ENCODE measurements at regions not wholly inside any gene's neighbourhood (a gene's known extent, or its start where the extent isn't known, plus 50 kb on each side); places are given as distances from the start of the nearest gene placed in this dataset.

DNA sequence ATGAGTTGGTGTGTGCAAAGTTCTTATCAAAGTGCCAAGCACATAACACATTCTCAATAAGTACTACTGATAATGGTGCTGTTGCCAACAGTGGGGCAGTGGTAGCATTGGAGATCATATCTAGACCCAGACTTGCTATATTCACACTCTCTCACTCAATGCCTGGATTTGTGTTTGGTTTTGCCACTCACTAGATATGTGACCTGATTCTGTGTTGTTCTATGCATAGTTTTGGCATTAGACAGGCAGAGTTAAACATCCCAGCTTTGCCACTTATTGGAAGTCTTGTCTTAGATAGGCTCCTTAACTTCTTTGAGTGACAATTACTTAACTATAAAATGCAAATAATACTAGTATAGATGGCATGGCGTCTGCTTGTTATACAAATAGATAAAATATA is 642.6 kb upstream of the CCDC179 start:
- DNase-seq (ENCODE audit: low read depth), result no peak
- no peak overlapping the region for H3K4me3 ChIP-seq (ENCODE audit: low read depth, low read length)

DNA sequence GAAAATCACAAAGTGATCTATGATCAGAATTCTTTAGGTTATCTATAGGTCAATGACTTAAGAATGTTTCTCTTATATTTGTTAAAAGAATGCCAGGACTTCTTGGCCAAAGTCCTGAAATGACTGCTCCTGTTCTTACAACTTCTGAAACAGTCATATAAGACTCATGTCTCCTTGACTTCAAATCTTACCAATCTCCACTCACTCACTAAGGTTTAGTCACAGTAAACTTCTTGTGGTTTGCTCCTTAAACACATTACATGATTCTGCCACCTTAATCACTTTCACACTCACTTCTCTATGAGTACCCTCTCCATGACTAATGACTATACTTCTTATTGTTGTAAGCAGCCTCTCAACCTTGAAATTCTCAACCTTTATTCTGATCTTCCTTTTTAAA is 648.7 kb upstream of the CCDC179 start:
- TF ChIP-seq, protein P1, sequence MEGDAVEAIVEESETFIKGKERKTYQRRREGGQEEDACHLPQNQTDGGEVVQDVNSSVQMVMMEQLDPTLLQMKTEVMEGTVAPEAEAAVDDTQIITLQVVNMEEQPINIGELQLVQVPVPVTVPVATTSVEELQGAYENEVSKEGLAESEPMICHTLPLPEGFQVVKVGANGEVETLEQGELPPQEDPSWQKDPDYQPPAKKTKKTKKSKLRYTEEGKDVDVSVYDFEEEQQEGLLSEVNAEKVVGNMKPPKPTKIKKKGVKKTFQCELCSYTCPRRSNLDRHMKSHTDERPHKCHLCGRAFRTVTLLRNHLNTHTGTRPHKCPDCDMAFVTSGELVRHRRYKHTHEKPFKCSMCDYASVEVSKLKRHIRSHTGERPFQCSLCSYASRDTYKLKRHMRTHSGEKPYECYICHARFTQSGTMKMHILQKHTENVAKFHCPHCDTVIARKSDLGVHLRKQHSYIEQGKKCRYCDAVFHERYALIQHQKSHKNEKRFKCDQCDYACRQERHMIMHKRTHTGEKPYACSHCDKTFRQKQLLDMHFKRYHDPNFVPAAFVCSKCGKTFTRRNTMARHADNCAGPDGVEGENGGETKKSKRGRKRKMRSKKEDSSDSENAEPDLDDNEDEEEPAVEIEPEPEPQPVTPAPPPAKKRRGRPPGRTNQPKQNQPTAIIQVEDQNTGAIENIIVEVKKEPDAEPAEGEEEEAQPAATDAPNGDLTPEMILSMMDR (IDR thresholded peaks at IDR 0.05; ENCODE audit: insufficient read depth, low read depth, low read length, missing control alignments), result no peak
- no peak for DNase-seq (ENCODE audit: low read depth)
- H3K4me3 ChIP-seq (ENCODE audit: low read depth, low read length), result no peak overlapping the region

More for the DNA sequence above, 642.6 kb upstream of the CCDC179 start:
- TF ChIP-seq, protein P1 (IDR thresholded peaks at IDR 0.05; ENCODE audit: insufficient read depth, low read depth, low read length, missing control alignments), result no peak

DNA sequence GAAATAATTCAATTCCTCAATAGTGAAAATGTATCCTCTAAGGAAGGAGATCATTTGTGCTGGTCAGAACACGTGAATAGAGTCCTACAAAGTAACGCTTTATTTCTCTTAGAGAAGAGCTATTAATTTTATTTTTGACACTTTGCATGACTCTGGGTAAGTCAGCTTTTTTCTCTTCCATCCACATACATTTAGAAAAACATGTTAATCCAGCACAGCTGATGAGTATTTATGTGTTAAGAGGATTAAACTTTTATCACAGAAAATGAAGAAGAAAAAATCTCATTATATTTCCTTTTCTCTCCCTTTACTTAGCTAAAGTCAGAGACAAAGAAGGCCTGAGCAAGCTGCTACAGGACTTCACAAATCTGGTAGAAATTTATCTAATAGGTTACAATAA is 649.5 kb upstream of the CCDC179 start:
- H3K4me3 ChIP-seq (ENCODE audit: low read depth, low read length), result no peak overlapping the region
- no peak for DNase-seq (ENCODE audit: low read depth)
- TF ChIP-seq, protein P1 (IDR thresholded peaks at IDR 0.05; ENCODE audit: insufficient read depth, low read depth, low read length, missing control alignments), result no peak

DNA sequence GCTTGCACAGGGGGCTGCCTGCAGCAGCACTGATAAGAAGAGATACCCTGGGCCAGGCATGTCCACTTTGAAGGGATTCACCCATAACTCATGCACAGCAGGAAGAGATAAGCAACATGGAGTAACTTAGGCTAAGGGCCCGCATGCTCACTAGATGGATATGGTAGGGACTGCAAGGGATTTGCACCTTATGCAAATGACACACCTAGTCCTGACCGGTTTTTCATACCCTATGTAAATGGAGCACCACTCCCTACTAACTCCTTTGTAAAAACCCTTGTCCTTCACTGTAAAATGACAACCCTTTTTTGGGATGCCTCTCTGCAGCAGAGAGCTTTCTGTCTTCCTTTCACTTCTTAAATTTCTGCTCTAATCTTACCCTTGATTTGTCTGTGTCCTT is 658.9 kb upstream of the CCDC179 start:
- DNase-seq (ENCODE audit: low read depth), result no peak
- TF ChIP-seq, protein P1 (IDR thresholded peaks at IDR 0.05; ENCODE audit: insufficient read depth, low read depth, low read length, missing control alignments), result no peak
- H3K4me3 ChIP-seq (ENCODE audit: low read depth, low read length), result no peak overlapping the region

DNA sequence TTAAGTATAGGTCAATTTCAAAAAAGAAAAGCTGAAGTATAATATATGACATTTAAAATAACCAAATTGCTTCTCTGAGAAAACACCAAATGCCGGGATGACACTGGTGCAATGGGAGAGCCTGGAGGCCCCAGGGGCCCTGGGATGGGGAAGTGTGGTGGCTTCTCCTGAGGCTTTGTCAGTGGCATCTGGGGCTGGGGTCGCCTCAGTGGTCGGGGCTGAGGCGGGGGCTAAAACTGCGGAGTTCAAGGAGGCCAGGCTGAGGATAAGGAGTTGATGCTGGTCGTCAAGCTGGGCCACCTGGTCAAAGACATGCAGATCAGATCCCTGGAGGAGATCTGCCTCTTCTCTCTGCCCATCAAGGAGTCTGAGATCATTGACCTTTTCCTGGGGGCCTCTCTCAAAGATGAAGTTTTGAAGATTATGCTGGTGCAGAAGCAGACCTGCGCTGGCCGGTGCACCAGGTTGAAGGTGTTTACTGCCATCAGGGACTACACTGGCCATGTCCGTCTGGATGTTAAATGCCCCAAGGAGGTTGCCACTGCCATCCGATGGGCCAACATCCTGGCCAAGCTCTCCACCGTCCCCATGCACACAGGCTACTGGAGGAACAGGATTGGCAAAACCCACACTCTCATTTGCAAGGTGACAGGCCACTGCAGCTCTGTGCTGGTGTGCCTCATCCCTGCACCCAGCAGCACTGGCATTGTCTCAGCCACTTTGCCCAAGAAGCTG is 660.1 kb upstream of the CCDC179 start:
- H3K4me3 ChIP-seq (ENCODE audit: low read depth, low read length), result no peak overlapping the region
- no peak for DNase-seq (ENCODE audit: low read depth)
- TF ChIP-seq, protein P1 (IDR thresholded peaks at IDR 0.05; ENCODE audit: insufficient read depth, low read depth, low read length, missing control alignments), result no peak

DNA sequence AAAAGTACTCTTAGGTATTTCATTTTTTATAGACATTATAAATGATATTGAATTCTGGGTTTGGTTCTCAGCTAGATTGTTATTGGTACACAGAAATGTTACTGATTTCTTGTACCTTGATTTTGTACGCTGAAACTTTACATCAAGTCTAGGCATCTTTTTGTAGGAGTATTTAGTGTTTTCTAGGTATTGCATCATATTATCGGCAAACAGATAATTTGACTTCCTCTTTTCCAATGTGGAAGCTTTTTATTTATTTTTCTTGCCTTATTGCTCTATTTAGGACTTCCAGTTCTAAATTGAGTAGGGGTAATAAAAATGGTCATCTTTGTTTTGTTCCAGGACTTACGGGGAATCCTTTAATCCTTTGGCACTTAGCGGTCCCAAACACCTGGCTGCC is 676.6 kb upstream of the CCDC179 start:
- no peak overlapping the region for H3K4me3 ChIP-seq (ENCODE audit: low read depth, low read length)
- DNase-seq (ENCODE audit: low read depth), result no peak

More for the DNA sequence above, 676.6 kb upstream of the CCDC179 start:
- TF ChIP-seq, protein P1 (IDR thresholded peaks at IDR 0.05; ENCODE audit: insufficient read depth, low read depth, low read length, missing control alignments), result no peak

All from GM12865 (cell line).